COLO668 (cell line): ENCODE measurements at regions not wholly inside any gene's neighbourhood (a gene's known extent, or its start where the extent isn't known, plus 50 kb on each side); places are given as distances from the start of the nearest gene placed in this dataset.

ENCODE experiments used
- DNase-seq: peaks from one replicate; lab custom pipeline; 2025; ENCODE audit not compliant: unreplicated experiment; lab: John Stamatoyannopoulos, UW

- DNase-seq, result no peak
Measured at GRCh38 chr11:91871791-91872190, 352.8 kb upstream of the FAT3 start.

GRCh38 chr11:91871048-91871447, 353.6 kb upstream of the FAT3 start:
- DNase-seq, result no peak

- DNase-seq, result no peak
Measured at GRCh38 chr11:91869686-91870085, 354.9 kb upstream of the FAT3 start.

- no peak for DNase-seq
Measured at GRCh38 chr11:91866642-91867041, 358.0 kb upstream of the FAT3 start.

- no peak for DNase-seq
Measured at GRCh38 chr11:91860661-91861060, 364.0 kb upstream of the FAT3 start.

GRCh38 chr11:91859666-91860065, 365.0 kb upstream of the FAT3 start:
- no peak for DNase-seq

GRCh38 chr11:91857179-91857578, 367.4 kb upstream of the FAT3 start:
- no peak for DNase-seq

GRCh38 chr11:91854780-91855179, 369.8 kb upstream of the FAT3 start:
- no peak for DNase-seq

GRCh38 chr11:91854171-91854570, 370.4 kb upstream of the FAT3 start:
- no peak for DNase-seq

GRCh38 chr11:91851908-91852307, 372.7 kb upstream of the FAT3 start:
- DNase-seq, result no peak

GRCh38 chr11:91850533-91851275, 373.9 kb upstream of the FAT3 start:
- no peak for DNase-seq

GRCh38 chr11:91850021-91850420, 374.6 kb upstream of the FAT3 start:
- DNase-seq, result no peak

- DNase-seq, result no peak
Measured at GRCh38 chr11:91846649-91847048, 378.0 kb upstream of the FAT3 start.

GRCh38 chr11:91846002-91846401, 378.6 kb upstream of the FAT3 start:
- DNase-seq, result no peak

- DNase-seq, result no peak
Measured at GRCh38 chr11:91840640-91841240, 383.9 kb upstream of the FAT3 start.

GRCh38 chr11:91837411-91838330, 386.9 kb upstream of the FAT3 start:
- no peak for DNase-seq

GRCh38 chr11:91835051-91835560, 389.5 kb upstream of the FAT3 start:
- DNase-seq, result no peak

GRCh38 chr11:91828901-91829300, 395.7 kb upstream of the FAT3 start:
- no peak for DNase-seq

- no peak for DNase-seq
Measured at GRCh38 chr11:91825777-91826176, 398.8 kb upstream of the FAT3 start.

GRCh38 chr11:91823252-91823830, 401.3 kb upstream of the FAT3 start:
- DNase-seq, result no peak

- DNase-seq, result no peak
Measured at GRCh38 chr11:91822805-91823204, 401.8 kb upstream of the FAT3 start.
